SU-DHL-6 (cell line): ENCODE measurements at regions not wholly inside any gene's neighbourhood (a gene's known extent, or its start where the extent isn't known, plus 50 kb on each side); places are given as distances from the start of the nearest gene placed in this dataset.

Source experiments
- H2AFZ ChIP-seq: fragments of 200-600 bp; sonication (generic); 2 replicates; pipeline ENCODE4 v1.6.1; 2014; ENCODE audit warnings: low read depth, mild to moderate bottlenecking, moderate library complexity, mixed read lengths, antibody characterized with exemption, low read length; ENCODE audit not compliant: severe bottlenecking
- H3F3A ChIP-seq: fragments of 200-600 bp; shearing (Covaris generic); 2 replicates; pipeline ENCODE4 v1.6.0; 2016; ENCODE audit warnings: antibody characterized with exemption, mild to moderate bottlenecking; ENCODE audit not compliant: insufficient read depth
- H3K27ac ChIP-seq: fragments of 200-600 bp; sonication (generic); 2 replicates; pipeline ENCODE4 v1.5.1; 2016; ENCODE audit warnings: low read depth, mild to moderate bottlenecking, low read length, moderate library complexity, mixed read lengths
- H3K27me3 ChIP-seq: fragments of 200-600 bp; sonication (generic), shearing (Covaris generic); 2 replicates; pipeline ENCODE4 v1.6.0; 2014; ENCODE audit warnings: mild to moderate bottlenecking, low read length
- H3K36me3 ChIP-seq: fragments of 200-600 bp; sonication (generic); 2 replicates; pipeline ENCODE4 v1.6.1; 2014; ENCODE audit warnings: mild to moderate bottlenecking, low read length, mixed read lengths
- H3K4me2 ChIP-seq: fragments of 300-600, 200-600 bp; shearing (Covaris generic), sonication (generic); 2 replicates; pipeline ENCODE4 v1.6.0; 2014; ENCODE audit warnings: low read length, low read depth, mild to moderate bottlenecking; ENCODE audit not compliant: poor library complexity, severe bottlenecking
- H3K4me3 ChIP-seq: fragments of 200-600 bp; sonication (generic); 2 replicates; pipeline ENCODE4 v1.5.1; 2014; ENCODE audit warnings: antibody characterized with exemption, low read length, mild to moderate bottlenecking, mixed read lengths; ENCODE audit not compliant: insufficient read depth, poor library complexity, severe bottlenecking
- H3K79me2 ChIP-seq: fragments of 200-600 bp; sonication (generic); 2 replicates; pipeline ENCODE4 v1.6.1; 2014; ENCODE audit warnings: mild to moderate bottlenecking, low read length, moderate library complexity; ENCODE audit not compliant: insufficient read depth
- H3K9ac ChIP-seq: fragments of 200-600 bp; sonication (generic); 2 replicates; pipeline ENCODE4 v1.7.0; 2014; ENCODE audit warnings: mild to moderate bottlenecking, low read length
- H3K9me2 ChIP-seq: fragments of 200-600 bp; sonication (generic); replicated peaks from 2 replicates; pipeline ENCODE4 v1.6.1; 2014; ENCODE audit warnings: low read length; ENCODE audit not compliant: insufficient read depth
- H3K9me3 ChIP-seq: fragments of 200-600 bp; sonication (generic); 2 replicates; pipeline ENCODE4 v1.6.1; 2014; ENCODE audit warnings: low read length, mixed read lengths; ENCODE audit not compliant: insufficient read depth
- H4K20me1 ChIP-seq: fragments of 200-600 bp; sonication (generic); 2 replicates; pipeline ENCODE4 v1.6.1; 2014; ENCODE audit warnings: low read depth, mild to moderate bottlenecking, antibody characterized with exemption, low read length, moderate library complexity, mixed read lengths
- CTCF ChIP-seq: fragments of 200-600 bp; sonication (generic); IDR thresholded peaks from one replicate; pipeline ENCODE4 v1.5.1; 2017; ENCODE audit warnings: antibody characterized with exemption, mild to moderate bottlenecking, low read length, moderate library complexity; ENCODE audit not compliant: insufficient read depth, poor library complexity, severe bottlenecking
- EZH2phosphoT487 ChIP-seq: fragments of 200-600 bp; sonication (generic), shearing (Covaris generic); conservative IDR thresholded peaks from 2 replicates; pipeline ENCODE4 v1.6.1; 2018; ENCODE audit warnings: mild to moderate bottlenecking, antibody characterized with exemption, low read length, moderate library complexity, mixed read lengths

GRCh38 chr2:145366341-145366740, 846.4 kb upstream of the ZEB2 start:
- TF ChIP-seq EZH2phosphoT487 = no peak
- TF ChIP-seq CTCF = no peak

DNA sequence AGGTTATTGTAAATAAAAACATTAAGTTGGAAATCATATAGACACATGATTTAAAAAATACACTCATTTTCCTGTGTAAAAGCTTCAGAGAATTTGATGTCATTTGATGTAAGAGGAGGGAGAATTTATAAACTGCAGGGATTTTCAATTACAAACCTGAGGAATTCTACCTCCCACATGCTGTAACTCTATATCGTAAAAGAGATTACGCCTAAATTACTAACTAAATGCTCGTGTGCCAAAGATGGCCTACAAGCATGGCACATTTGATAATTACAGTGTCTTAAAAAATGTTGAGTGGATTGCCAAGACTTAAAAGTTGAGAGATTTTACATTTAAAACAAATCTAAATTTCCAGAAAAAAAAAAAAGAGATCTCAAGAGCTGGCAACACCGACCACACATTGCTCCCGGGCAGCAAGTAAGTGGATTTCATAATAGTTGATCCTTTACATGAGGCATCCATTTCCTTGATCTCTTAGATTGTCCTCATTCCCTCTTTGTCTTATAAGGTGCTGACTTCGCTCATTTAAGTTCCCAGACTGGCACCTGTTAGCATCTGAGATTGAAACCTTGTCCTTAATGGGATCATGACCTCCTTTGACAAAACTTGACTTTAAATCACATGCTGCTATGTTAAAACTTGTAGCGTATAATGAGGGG, 840.3 kb upstream of the ZEB2 start:
- Histone ChIP-seq H3K27ac (no peak overlapping the region), H4K20me1 (no peaks in the 10 kb centered on the region), H2AFZ (no peak overlapping the region), H3K9me2 (no peaks in the 10 kb centered on the region), H3K9ac (no peak overlapping the region), H3K9me3 (no peaks in the 10 kb centered on the region), H3K4me2 (no peak overlapping the region), H3F3A (no peaks in the 10 kb centered on the region), H3K79me2 (no peaks in the 10 kb centered on the region), H3K27me3 (no peaks in the 10 kb centered on the region), H3K36me3 (no peaks in the 10 kb centered on the region), H3K4me3 (no peak overlapping the region)
- TF ChIP-seq EZH2phosphoT487 = no peak

More at GRCh38 chr2:145366341-145366740, 846.4 kb upstream of the ZEB2 start:
- no peaks in the 10 kb centered on the region for H3K36me3 ChIP-seq
- H3F3A ChIP-seq = no peaks in the 10 kb centered on the region
- no peaks in the 10 kb centered on the region for H3K79me2 ChIP-seq
- no peaks in the 10 kb centered on the region for H3K9me3 ChIP-seq
- H3K9ac ChIP-seq = no peak overlapping the region
- no peak overlapping the region for H2AFZ ChIP-seq
- H3K4me2 ChIP-seq = no peak overlapping the region
- H4K20me1 ChIP-seq = no peaks in the 10 kb centered on the region
- no peak overlapping the region for H3K27ac ChIP-seq
- no peaks in the 10 kb centered on the region for H3K27me3 ChIP-seq
- no peak overlapping the region for H3K4me3 ChIP-seq
- H3K9me2 ChIP-seq = no peaks in the 10 kb centered on the region

- peak overlapping the region; percentile 43 for H2AFZ ChIP-seq
- H3K4me2 ChIP-seq = no peak overlapping the region
- H3K27me3 ChIP-seq = no peaks in the 10 kb centered on the region
- no peak overlapping the region for H3K9ac ChIP-seq
- no peaks in the 10 kb centered on the region for H3K36me3 ChIP-seq
- H4K20me1 ChIP-seq = no peaks in the 10 kb centered on the region
- no peak overlapping the region for H3K4me3 ChIP-seq
- no peaks in the 10 kb centered on the region for H3K9me3 ChIP-seq
- H3K9me2 ChIP-seq = no peaks in the 10 kb centered on the region
- H3K27ac ChIP-seq = no peak overlapping the region
- no peaks in the 10 kb centered on the region for H3K79me2 ChIP-seq
- no peak for TF ChIP-seq CTCF
- H3F3A ChIP-seq = no peaks in the 10 kb centered on the region
Measured at GRCh38 chr2:145359561-145359960, 839.6 kb upstream of the ZEB2 start.

DNA sequence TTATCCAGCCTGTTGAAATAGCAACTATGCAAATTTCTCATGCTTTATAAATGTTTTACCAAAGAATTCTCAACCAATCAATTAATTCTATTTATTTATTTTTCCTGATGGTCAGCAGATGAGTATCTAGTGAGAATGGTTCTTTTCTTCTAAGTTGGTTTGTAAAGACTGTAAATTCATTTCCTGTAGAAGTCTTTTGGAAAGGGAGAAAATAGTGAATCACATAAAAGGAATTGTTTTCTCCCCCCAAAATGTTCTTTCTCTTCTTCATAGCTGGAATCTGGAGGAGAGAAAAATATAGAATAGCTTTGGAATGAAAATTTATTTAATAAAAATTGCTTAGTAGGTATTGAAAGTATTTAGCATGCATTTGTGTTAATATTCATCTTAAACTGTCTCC, 836.1 kb upstream of the ZEB2 start:
- Histone ChIP-seq H3K27me3 (no peaks in the 10 kb centered on the region), H4K20me1 (no peaks in the 10 kb centered on the region), H3K9me2 (no peaks in the 10 kb centered on the region), H3K36me3 (no peaks in the 10 kb centered on the region), H3K9me3 (no peaks in the 10 kb centered on the region), H3K4me2 (no peak overlapping the region), H2AFZ (no peak overlapping the region), H3F3A (no peaks in the 10 kb centered on the region), H3K4me3 (no peak overlapping the region), H3K9ac (no peak overlapping the region), H3K27ac (no peak overlapping the region), H3K79me2 (no peaks in the 10 kb centered on the region)
- TF ChIP-seq CTCF = no peak
- TF ChIP-seq EZH2phosphoT487 = no peak
